ENCODE measurements at regions not wholly inside any gene's neighbourhood (a gene's known extent, or its start where the extent isn't known, plus 50 kb on each side); places are given as distances from the start of the nearest gene placed in this dataset.

GRCh38 chr21:22128671-22129070, 1130.5 kb downstream of the NCAM2 start:
- POLR2A ChIA-PET: no interaction called here

GRCh38 chr21:22132358-22133071, 1134.3 kb downstream of the NCAM2 start:
- no peaks in the 10 kb centered on the region for H3K36me3 ChIP-seq (ENCODE audit: control insufficient read depth, insufficient read depth, low read length)
- POLR2A ChIA-PET: no interaction called here
- CTCF ChIA-PET: no interaction called here
- H3K27me3 ChIP-seq (ENCODE audit: control insufficient read depth, insufficient read depth, low read length): no peaks in the 10 kb centered on the region
- no peak for TF ChIP-seq CTCF (IDR thresholded peaks at IDR 0.05; ENCODE audit: insufficient read depth, low read depth, low read length)
- H3K4me3 ChIP-seq (ENCODE audit: low read depth, low read length): no peak overlapping the region
- no peak for DNase-seq (ENCODE audit: low read depth)

More at GRCh38 chr21:22128671-22129070, 1130.5 kb downstream of the NCAM2 start:
- no peak for TF ChIP-seq CTCF (IDR thresholded peaks at IDR 0.05; ENCODE audit: insufficient read depth, low read depth, low read length)
- Histone ChIP-seq H3K36me3 (ENCODE audit: control insufficient read depth, insufficient read depth, low read length) (no peaks in the 10 kb centered on the region), H3K27me3 (ENCODE audit: control insufficient read depth, insufficient read depth, low read length) (no peaks in the 10 kb centered on the region), H3K4me3 (ENCODE audit: low read depth, low read length) (no peak overlapping the region)
- no peak for DNase-seq (ENCODE audit: low read depth)
- CTCF ChIA-PET: interaction anchor here (0.6 kb wide), 1 partner anchor 72 kb away, joined by 3 read pairs; no protein-coding TSS in a partner anchor

GRCh38 chr21:22136740-22137139, 1138.5 kb downstream of the NCAM2 start:
- no peak for TF ChIP-seq CTCF (IDR thresholded peaks at IDR 0.05; ENCODE audit: insufficient read depth, low read depth, low read length)
- H3K36me3 ChIP-seq (ENCODE audit: control insufficient read depth, insufficient read depth, low read length): no peaks in the 10 kb centered on the region
- ChIA-PET POLR2A (no interaction called here), CTCF (no interaction called here)
- H3K27me3 ChIP-seq (ENCODE audit: control insufficient read depth, insufficient read depth, low read length): no peaks in the 10 kb centered on the region
- no peak for DNase-seq (ENCODE audit: low read depth)
- H3K4me3 ChIP-seq (ENCODE audit: low read depth, low read length): no peak overlapping the region

GRCh38 chr21:22138297-22139016, 1140.2 kb downstream of the NCAM2 start:
- DNase-seq (ENCODE audit: low read depth): no peak
- POLR2A ChIA-PET: no interaction called here
- CTCF ChIA-PET: no interaction called here
- H3K27me3 ChIP-seq (ENCODE audit: control insufficient read depth, insufficient read depth, low read length): no peaks in the 10 kb centered on the region
- no peaks in the 10 kb centered on the region for H3K36me3 ChIP-seq (ENCODE audit: control insufficient read depth, insufficient read depth, low read length)
- no peak for TF ChIP-seq CTCF (IDR thresholded peaks at IDR 0.05; ENCODE audit: insufficient read depth, low read depth, low read length)
- no peak overlapping the region for H3K4me3 ChIP-seq (ENCODE audit: low read depth, low read length)

- H3K27me3 ChIP-seq (ENCODE audit: control insufficient read depth, insufficient read depth, low read length): no peaks in the 10 kb centered on the region
- no peaks in the 10 kb centered on the region for H3K36me3 ChIP-seq (ENCODE audit: control insufficient read depth, insufficient read depth, low read length)
- no peak for DNase-seq (ENCODE audit: low read depth)
- TF ChIP-seq CTCF (IDR thresholded peaks at IDR 0.05; ENCODE audit: insufficient read depth, low read depth, low read length): no peak
- ChIA-PET POLR2A (no interaction called here), CTCF (interaction anchor here (0.6 to 1.2 kb wide), 3 partner anchors 21 to 1003 kb away, joined by 3 read pairs; no protein-coding TSS in a partner anchor)
- H3K4me3 ChIP-seq (ENCODE audit: low read depth, low read length): no peak overlapping the region
Observed at GRCh38 chr21:22145545-22145944, 1147.3 kb downstream of the NCAM2 start.
